GM23338 (cell line): ENCODE measurements at regions not wholly inside any gene's neighbourhood (a gene's known extent, or its start where the extent isn't known, plus 50 kb on each side); places are given as distances from the start of the nearest gene placed in this dataset.

Experiments used
- ATAC-seq: fragments of 200-7000 bp; cut with Tn5 transposase; 3 replicates; pipeline ENCODE4 v1.9.1; 2020
- DNase-seq: peaks from one replicate; pipeline ENCODE4 v3.0.0-alpha.2; 2015; ENCODE audit warnings: low spot score
- H2AFZ ChIP-seq: fragments of 200-600 bp; sonication (generic); 2 replicates; pipeline ENCODE4 v1.8.0; 2016; ENCODE audit warnings: antibody characterized with exemption, mild to moderate bottlenecking, moderate library complexity
- H3F3A ChIP-seq: fragments of 200-600 bp; sonication (generic); replicated peaks from 2 replicates; pipeline ENCODE4 v1.8.0; 2017; ENCODE audit warnings: antibody characterized with exemption, mixed run types, low read depth
- H3K27ac ChIP-seq: fragments of 200-600 bp; sonication (generic); 2 replicates; pipeline ENCODE4 v1.6.1; 2016; ENCODE audit warnings: low read depth
- H3K27me3 ChIP-seq: fragments of 200-600 bp; sonication (generic); 2 replicates; pipeline ENCODE4 v1.8.0; 2016; ENCODE audit warnings: mild to moderate bottlenecking, mixed run types, moderate library complexity; ENCODE audit not compliant: insufficient read depth
- H3K36me3 ChIP-seq: fragments of 200-600 bp; sonication (generic); 2 replicates; pipeline ENCODE4 v1.8.0; 2016; ENCODE audit warnings: mild to moderate bottlenecking; ENCODE audit not compliant: insufficient read depth
- H3K4me1 ChIP-seq: fragments of 200-600 bp; sonication (generic); 2 replicates; pipeline ENCODE4 v1.8.0; 2016; ENCODE audit warnings: mild to moderate bottlenecking, moderate library complexity; ENCODE audit not compliant: insufficient read depth
- H3K4me2 ChIP-seq: fragments of 200-600 bp; sonication (generic); 2 replicates; pipeline ENCODE4 v1.7.1; 2017; ENCODE audit warnings: mixed run types
- H3K4me3 ChIP-seq: fragments of 200-600 bp; sonication (generic); 2 replicates; pipeline ENCODE4 v1.6.1; 2016; ENCODE audit warnings: mixed run types
- H3K79me2 ChIP-seq: fragments of 200-600 bp; sonication (generic); replicated peaks from 2 replicates; pipeline ENCODE4 v1.8.0; 2017; ENCODE audit warnings: mild to moderate bottlenecking; ENCODE audit not compliant: insufficient read depth
- H3K9me2 ChIP-seq: fragments of 200-600 bp; sonication (generic); 2 replicates; pipeline ENCODE4 v1.8.0; 2017; ENCODE audit not compliant: insufficient read depth
- H4K20me1 ChIP-seq: fragments of 200-600 bp; sonication (generic); replicated peaks from 2 replicates; pipeline ENCODE4 v1.8.0; 2017; ENCODE audit warnings: mild to moderate bottlenecking; ENCODE audit not compliant: insufficient read depth
- H3K27ac Mint-ChIP-seq: 2 replicates; pipeline ENCODE4 v1.8.0; 2020; ENCODE audit warnings: inconsistent platforms, mild to moderate bottlenecking, moderate library complexity, mixed read lengths
- H3K27me3 Mint-ChIP-seq: 3 replicates; pipeline ENCODE4 v1.8.0; 2022; ENCODE audit warnings: low read depth, mild to moderate bottlenecking, moderate library complexity, mixed read lengths, inconsistent platforms; ENCODE audit not compliant: insufficient read depth, poor library complexity
- H3K36me3 Mint-ChIP-seq: 3 replicates; pipeline ENCODE4 v1.8.0; 2021; ENCODE audit warnings: low read depth, mild to moderate bottlenecking, inconsistent platforms, moderate library complexity, mixed read lengths
- H3K4me1 Mint-ChIP-seq: 3 replicates; pipeline ENCODE4 v1.8.0; 2020; ENCODE audit warnings: mild to moderate bottlenecking, inconsistent platforms, mixed read lengths
- H3K4me3 Mint-ChIP-seq: 3 replicates; pipeline ENCODE4 v1.8.0; 2021; ENCODE audit warnings: moderate library complexity, mild to moderate bottlenecking, inconsistent platforms, mixed read lengths
- H3K9me3 Mint-ChIP-seq: 3 replicates; pipeline ENCODE4 v1.8.0; 2020; ENCODE audit warnings: moderate library complexity, mild to moderate bottlenecking, inconsistent platforms, mixed read lengths
- EZH2 ChIP-seq: fragments of 200-600 bp; sonication (generic); IDR thresholded peaks from one replicate; pipeline ENCODE4 v1.8.0; 2017; ENCODE audit warnings: antibody characterized with exemption, mild to moderate bottlenecking, low read depth; ENCODE audit not compliant: unreplicated experiment
- EZH2phosphoT487 ChIP-seq: fragments of 200-600 bp; sonication (generic); IDR thresholded peaks from one replicate; pipeline ENCODE4 v1.8.1; 2018; ENCODE audit warnings: antibody characterized with exemption; ENCODE audit not compliant: unreplicated experiment
- JUNB ChIP-seq: IDR thresholded peaks from one replicate; pipeline ENCODE4 v1.6.1; 2016; ENCODE audit warnings: antibody characterized with exemption; ENCODE audit not compliant: unreplicated experiment
- POLR2AphosphoS5 ChIP-seq: IDR thresholded peaks from 2 replicates; pipeline ENCODE4 v1.6.1; 2016; ENCODE audit warnings: antibody characterized with exemption, low read depth
- REST ChIP-seq: IDR thresholded peaks from one replicate; pipeline ENCODE4 v1.6.1; 2018; ENCODE audit warnings: antibody characterized with exemption; ENCODE audit not compliant: unreplicated experiment
- STAT1 ChIP-seq: IDR thresholded peaks from one replicate; pipeline ENCODE4 v1.6.1; 2016; ENCODE audit warnings: antibody characterized with exemption; ENCODE audit not compliant: unreplicated experiment
- ZNF114 ChIP-seq: fragments of 250-450 bp; sonication (Bioruptor Pico); IDR thresholded peaks from 2 replicates; pipeline ENCODE4 v1.5.0; 2020; ENCODE audit warnings: mild to moderate bottlenecking, moderate library complexity
- ZNF331 ChIP-seq: fragments of 250-450 bp; sonication (Bioruptor Pico); IDR thresholded peaks from 2 replicates; pipeline ENCODE4 v1.5.0; 2020; ENCODE audit warnings: low read depth, mild to moderate bottlenecking, moderate library complexity
- TF ChIP-seq, protein P1 (sequence below): fragments of 250-450 bp; sonication (Bioruptor Pico); IDR thresholded peaks from 2 replicates; pipeline ENCODE4 v1.5.0; 2020; ENCODE audit warnings: mild to moderate bottlenecking, moderate library complexity

DNA sequence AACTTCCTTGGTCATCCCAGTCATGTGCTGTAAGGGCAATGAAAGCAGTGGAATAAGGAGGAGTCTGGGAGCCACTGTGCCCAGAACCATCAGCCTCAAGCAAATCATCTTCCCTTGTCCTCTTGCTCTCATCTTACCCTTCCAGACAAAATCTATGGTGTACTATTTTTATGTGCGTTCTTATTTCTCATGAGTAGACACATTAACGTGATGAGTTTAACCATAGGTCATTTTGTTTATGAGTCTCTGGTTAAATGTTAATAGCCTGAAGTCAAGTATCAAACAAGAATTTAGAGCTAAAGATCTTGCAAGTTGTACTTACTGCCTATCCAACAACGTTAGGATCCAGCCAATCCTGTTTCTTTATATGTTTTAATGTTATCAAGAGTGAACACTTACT lies 495.3 kb downstream of the SPRY1 start (continued):
- TF ChIP-seq STAT1 (no peak), ZNF331 (CRISPR knock-in tag) (no peak), REST (no peak)

DNA sequence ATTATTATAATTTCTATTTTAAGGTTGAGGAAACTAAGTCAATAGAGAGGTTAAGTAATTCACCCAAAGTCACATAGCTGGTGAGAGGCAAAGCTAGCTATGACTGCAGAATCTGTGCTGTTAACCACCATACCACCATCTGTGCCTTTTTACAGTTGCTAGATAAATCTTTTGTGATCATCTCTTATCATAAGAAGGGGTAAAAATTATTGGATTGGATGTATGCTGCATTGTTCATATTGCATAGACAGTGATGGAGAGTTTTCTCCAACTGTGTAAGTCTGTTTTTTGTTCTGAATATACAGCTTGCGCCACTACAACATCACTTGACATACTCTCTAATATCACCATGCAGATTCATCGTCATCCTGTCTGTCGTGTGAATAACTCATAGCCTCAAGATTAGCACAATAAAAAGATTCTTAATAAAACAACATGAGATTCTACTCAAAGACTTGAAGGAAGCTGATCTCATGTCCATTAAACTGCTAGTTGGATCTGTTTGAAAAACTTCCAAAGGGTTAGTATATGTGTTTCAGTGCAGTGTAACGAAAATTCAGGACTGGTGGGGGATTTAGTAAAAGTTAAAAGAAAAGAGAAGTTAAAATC lies 495.9 kb downstream of the SPRY1 start:
- no peaks in the 10 kb centered on the region for H3K36me3 Mint-ChIP-seq
- Histone ChIP-seq H4K20me1 (no peaks in the 10 kb centered on the region), H3K79me2 (no peaks in the 10 kb centered on the region), H3K27ac (no peak overlapping the region), H3K4me2 (no peak overlapping the region), H3K4me1 (no peaks in the 10 kb centered on the region), H3K36me3 (no peaks in the 10 kb centered on the region), H3K4me3 (no peak overlapping the region), H3K27me3 (no peaks in the 10 kb centered on the region), H2AFZ (no peak overlapping the region), H3K9me2 (no peaks in the 10 kb centered on the region; the same call in 1 of the 2 replicates), H3F3A (no peaks in the 10 kb centered on the region)
- ATAC-seq, result no peak
- no peak for DNase-seq
- no peak overlapping the region for H3K4me3 Mint-ChIP-seq
- no peaks in the 10 kb centered on the region for H3K27me3 Mint-ChIP-seq
- no peaks in the 10 kb centered on the region for H3K9me3 Mint-ChIP-seq
- H3K27ac Mint-ChIP-seq, result no peak overlapping the region
- H3K4me1 Mint-ChIP-seq, result no peaks in the 10 kb centered on the region
- TF ChIP-seq ZNF331 (CRISPR knock-in tag) (no peak), ZNF114 (no peak), REST (no peak), POLR2AphosphoS5 (no peak), EZH2phosphoT487 (no peak), JUNB (no peak), EZH2 (no peak), STAT1 (no peak)
- TF ChIP-seq, protein P1, sequence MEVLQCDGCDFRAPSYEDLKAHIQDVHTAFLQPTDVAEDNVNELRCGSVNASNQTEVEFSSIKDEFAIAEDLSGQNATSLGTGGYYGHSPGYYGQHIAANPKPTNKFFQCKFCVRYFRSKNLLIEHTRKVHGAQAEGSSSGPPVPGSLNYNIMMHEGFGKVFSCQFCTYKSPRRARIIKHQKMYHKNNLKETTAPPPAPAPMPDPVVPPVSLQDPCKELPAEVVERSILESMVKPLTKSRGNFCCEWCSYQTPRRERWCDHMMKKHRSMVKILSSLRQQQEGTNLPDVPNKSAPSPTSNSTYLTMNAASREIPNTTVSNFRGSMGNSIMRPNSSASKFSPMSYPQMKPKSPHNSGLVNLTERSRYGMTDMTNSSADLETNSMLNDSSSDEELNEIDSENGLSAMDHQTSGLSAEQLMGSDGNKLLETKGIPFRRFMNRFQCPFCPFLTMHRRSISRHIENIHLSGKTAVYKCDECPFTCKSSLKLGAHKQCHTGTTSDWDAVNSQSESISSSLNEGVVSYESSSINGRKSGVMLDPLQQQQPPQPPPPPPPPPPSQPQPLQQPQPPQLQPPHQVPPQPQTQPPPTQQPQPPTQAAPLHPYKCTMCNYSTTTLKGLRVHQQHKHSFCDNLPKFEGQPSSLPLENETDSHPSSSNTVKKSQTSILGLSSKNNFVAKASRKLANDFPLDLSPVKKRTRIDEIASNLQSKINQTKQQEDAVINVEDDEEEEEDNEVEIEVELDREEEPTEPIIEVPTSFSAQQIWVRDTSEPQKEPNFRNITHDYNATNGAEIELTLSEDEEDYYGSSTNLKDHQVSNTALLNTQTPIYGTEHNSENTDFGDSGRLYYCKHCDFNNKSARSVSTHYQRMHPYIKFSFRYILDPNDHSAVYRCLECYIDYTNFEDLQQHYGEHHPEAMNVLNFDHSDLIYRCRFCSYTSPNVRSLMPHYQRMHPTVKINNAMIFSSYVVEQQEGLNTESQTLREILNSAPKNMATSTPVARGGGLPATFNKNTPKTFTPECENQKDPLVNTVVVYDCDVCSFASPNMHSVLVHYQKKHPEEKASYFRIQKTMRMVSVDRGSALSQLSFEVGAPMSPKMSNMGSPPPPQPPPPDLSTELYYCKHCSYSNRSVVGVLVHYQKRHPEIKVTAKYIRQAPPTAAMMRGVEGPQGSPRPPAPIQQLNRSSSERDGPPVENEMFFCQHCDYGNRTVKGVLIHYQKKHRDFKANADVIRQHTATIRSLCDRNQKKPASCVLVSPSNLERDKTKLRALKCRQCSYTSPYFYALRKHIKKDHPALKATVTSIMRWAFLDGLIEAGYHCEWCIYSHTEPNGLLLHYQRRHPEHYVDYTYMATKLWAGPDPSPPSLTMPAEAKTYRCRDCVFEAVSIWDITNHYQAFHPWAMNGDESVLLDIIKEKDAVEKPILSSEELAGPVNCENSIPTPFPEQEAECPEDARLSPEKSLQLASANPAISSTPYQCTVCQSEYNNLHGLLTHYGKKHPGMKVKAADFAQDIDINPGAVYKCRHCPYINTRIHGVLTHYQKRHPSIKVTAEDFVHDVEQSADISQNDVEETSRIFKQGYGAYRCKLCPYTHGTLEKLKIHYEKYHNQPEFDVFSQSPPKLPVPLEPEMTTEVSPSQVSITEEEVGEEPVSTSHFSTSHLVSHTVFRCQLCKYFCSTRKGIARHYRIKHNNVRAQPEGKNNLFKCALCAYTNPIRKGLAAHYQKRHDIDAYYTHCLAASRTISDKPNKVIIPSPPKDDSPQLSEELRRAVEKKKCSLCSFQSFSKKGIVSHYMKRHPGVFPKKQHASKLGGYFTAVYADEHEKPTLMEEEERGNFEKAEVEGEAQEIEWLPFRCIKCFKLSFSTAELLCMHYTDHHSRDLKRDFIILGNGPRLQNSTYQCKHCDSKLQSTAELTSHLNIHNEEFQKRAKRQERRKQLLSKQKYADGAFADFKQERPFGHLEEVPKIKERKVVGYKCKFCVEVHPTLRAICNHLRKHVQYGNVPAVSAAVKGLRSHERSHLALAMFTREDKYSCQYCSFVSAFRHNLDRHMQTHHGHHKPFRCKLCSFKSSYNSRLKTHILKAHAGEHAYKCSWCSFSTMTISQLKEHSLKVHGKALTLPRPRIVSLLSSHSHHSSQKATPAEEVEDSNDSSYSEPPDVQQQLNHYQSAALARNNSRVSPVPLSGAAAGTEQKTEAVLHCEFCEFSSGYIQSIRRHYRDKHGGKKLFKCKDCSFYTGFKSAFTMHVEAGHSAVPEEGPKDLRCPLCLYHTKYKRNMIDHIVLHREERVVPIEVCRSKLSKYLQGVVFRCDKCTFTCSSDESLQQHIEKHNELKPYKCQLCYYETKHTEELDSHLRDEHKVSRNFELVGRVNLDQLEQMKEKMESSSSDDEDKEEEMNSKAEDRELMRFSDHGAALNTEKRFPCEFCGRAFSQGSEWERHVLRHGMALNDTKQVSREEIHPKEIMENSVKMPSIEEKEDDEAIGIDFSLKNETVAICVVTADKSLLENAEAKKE (CRISPR knock-in tag), result no peak
